K562 (cell line): ENCODE measurements at regions not wholly inside any gene's neighbourhood (a gene's known extent, or its start where the extent isn't known, plus 50 kb on each side); places are given as distances from the start of the nearest gene placed in this dataset.

Source experiments
- ARID3B ChIP-seq: fragments of 250-450 bp; sonication (Bioruptor Pico); IDR thresholded peaks from 2 replicates; pipeline ENCODE4 v1.4.0; 2020; ENCODE audit warnings: borderline replicate concordance
- CREM ChIP-seq: IDR thresholded peaks from 2 replicates; pipeline ENCODE4 v1.6.1; 2014; ENCODE audit warnings: antibody characterized with exemption, low read depth
- POLR2AphosphoS5 ChIP-seq: IDR thresholded peaks from 2 replicates; pipeline ENCODE4 v1.6.1; 2011; ENCODE audit warnings: mild to moderate bottlenecking, low read depth, low read length, moderate library complexity; ENCODE audit not compliant: control insufficient read depth, insufficient read depth
- TAF1 ChIP-seq: IDR thresholded peaks from 2 replicates; pipeline ENCODE4 v1.6.1; 2011; ENCODE audit warnings: mild to moderate bottlenecking, low read length, moderate library complexity; ENCODE audit not compliant: insufficient read depth, control insufficient read depth, severe bottlenecking; ENCODE audit errors: extremely low read depth
- TCF7 ChIP-seq: sonication (generic); IDR thresholded peaks from 2 replicates; pipeline ENCODE4 v1.6.1; 2016; ENCODE audit warnings: antibody characterized with exemption, borderline replicate concordance
- ZBTB43 ChIP-seq: sonication (generic); formaldehyde crosslinking; IDR thresholded peaks from 2 replicates; pipeline ENCODE4 v1.8.0; 2023; ENCODE audit warnings: mild to moderate bottlenecking, missing genetic modification reagents
- TF ChIP-seq, protein P1 (sequence below): fragments of 250-450 bp; sonication (Bioruptor Pico); IDR thresholded peaks from 2 replicates; pipeline ENCODE4 v1.5.1; 2021; ENCODE audit warnings: mild to moderate bottlenecking

- TF ChIP-seq, protein P1, sequence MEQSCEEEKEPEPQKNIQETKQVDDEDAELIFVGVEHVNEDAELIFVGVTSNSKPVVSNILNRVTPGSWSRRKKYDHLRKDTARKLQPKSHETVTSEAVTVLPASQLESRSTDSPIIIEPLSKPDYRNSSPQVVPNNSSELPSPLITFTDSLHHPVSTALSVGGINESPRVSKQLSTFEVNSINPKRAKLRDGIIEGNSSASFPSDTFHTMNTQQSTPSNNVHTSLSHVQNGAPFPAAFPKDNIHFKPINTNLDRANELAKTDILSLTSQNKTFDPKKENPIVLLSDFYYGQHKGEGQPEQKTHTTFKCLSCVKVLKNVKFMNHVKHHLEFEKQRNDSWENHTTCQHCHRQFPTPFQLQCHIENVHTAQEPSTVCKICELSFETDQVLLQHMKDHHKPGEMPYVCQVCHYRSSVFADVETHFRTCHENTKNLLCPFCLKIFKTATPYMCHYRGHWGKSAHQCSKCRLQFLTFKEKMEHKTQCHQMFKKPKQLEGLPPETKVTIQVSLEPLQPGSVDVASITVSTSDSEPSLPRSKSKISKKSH = no peak
- TF ChIP-seq ZBTB43 (CRISPR knock-in tag) (no peak), CREM (no peak), POLR2AphosphoS5 (no peak), TCF7 (no peak), TAF1 (no peak), ARID3B (no peak)
Observed at GRCh38 chr16:20202747-20203146, 124.6 kb downstream of the GP2 start.
